ENCODE measurements at regions not wholly inside any gene's neighbourhood (a gene's known extent, or its start where the extent isn't known, plus 50 kb on each side); places are given as distances from the start of the nearest gene placed in this dataset.
"Not testable (repeated sequence)": the region's sequence is repeated elsewhere in the genome, so short reads cannot be mapped to it uniquely, and the experiment has no call there.

GRCh38 chr16:65702707-65703402 is 581.0 kb upstream of the CDH11 start:
- DNase-seq, result no peak

GRCh38 chr16:65700596-65700995 is 578.7 kb upstream of the CDH11 start:
- peak; percentile 56 for DNase-seq

- peak; percentile 73 for DNase-seq
Measured at GRCh38 chr16:65698791-65699321, 577.0 kb upstream of the CDH11 start.

- no peak for DNase-seq
Measured at GRCh38 chr16:65697521-65697920, 575.7 kb upstream of the CDH11 start.

GRCh38 chr16:65697065-65697464 is 575.2 kb upstream of the CDH11 start:
- DNase-seq, result no peak

- DNase-seq, result not testable (repeated sequence)
Measured at GRCh38 chr16:65691846-65692245, 570.0 kb upstream of the CDH11 start.

- DNase-seq, result no peak
Measured at GRCh38 chr16:65689726-65690125, 567.9 kb upstream of the CDH11 start.

GRCh38 chr16:65688301-65688700 is 566.4 kb upstream of the CDH11 start:
- no peak for DNase-seq

GRCh38 chr16:65684230-65684629 is 562.4 kb upstream of the CDH11 start:
- DNase-seq, result no peak

GRCh38 chr16:65681406-65681805 is 559.5 kb upstream of the CDH11 start:
- peak; percentile 38 for DNase-seq

- no peak for DNase-seq
Measured at GRCh38 chr16:65679785-65680184, 557.9 kb upstream of the CDH11 start.

GRCh38 chr16:65675161-65675560 is 553.3 kb upstream of the CDH11 start:
- DNase-seq, result no peak

GRCh38 chr16:65672960-65673359 is 551.1 kb upstream of the CDH11 start:
- DNase-seq, result peak; percentile 68

GRCh38 chr16:65671071-65671470 is 549.2 kb upstream of the CDH11 start:
- no peak for DNase-seq

- DNase-seq, result no peak
Measured at GRCh38 chr16:65668064-65668595, 546.3 kb upstream of the CDH11 start.

- peak; percentile 49 for DNase-seq
Measured at GRCh38 chr16:65667011-65667578, 545.2 kb upstream of the CDH11 start.

- DNase-seq, result no peak
Measured at GRCh38 chr16:65666132-65666941, 544.5 kb upstream of the CDH11 start.

GRCh38 chr16:65665586-65665985 is 543.7 kb upstream of the CDH11 start:
- DNase-seq, result no peak

GRCh38 chr16:65663774-65664173 is 541.9 kb upstream of the CDH11 start:
- DNase-seq, result peak; percentile 58

- no peak for DNase-seq
Measured at GRCh38 chr16:65662256-65662655, 540.4 kb upstream of the CDH11 start.

- DNase-seq, result no peak
Measured at GRCh38 chr16:65661558-65661957, 539.7 kb upstream of the CDH11 start.

- DNase-seq, result peak; percentile 66
Measured at GRCh38 chr16:65660390-65660789, 538.5 kb upstream of the CDH11 start.

- no peak for DNase-seq
Measured at GRCh38 chr16:65659758-65660157, 537.9 kb upstream of the CDH11 start.

Data from fibroblast of skin of right biceps (primary cell).